GM19438 (cell line): ENCODE measurements at regions not wholly inside any gene's neighbourhood (a gene's known extent, or its start where the extent isn't known, plus 50 kb on each side); places are given as distances from the start of the nearest gene placed in this dataset.

Experiments
- ATAC-seq: cut with Tn5 transposase; IDR thresholded peaks from one replicate; pipeline ENCODE4 v1.9.1; 2021; ENCODE audit warnings: low read depth; ENCODE audit not compliant: unreplicated experiment

GRCh38 chr2:6635296-6635695 lies 230.4 kb downstream of the CMPK2 start:
- ATAC-seq = no peak

- ATAC-seq = no peak
Observed at GRCh38 chr2:6637330-6637729, 228.4 kb downstream of the CMPK2 start.

- no peak for ATAC-seq
Observed at GRCh38 chr2:6639929-6640620, 225.6 kb downstream of the CMPK2 start.

- no peak for ATAC-seq
Observed at GRCh38 chr2:6640621-6641015, 225.1 kb downstream of the CMPK2 start.

GRCh38 chr2:6641956-6642355 lies 223.8 kb downstream of the CMPK2 start:
- ATAC-seq = no peak

GRCh38 chr2:6644261-6644660 lies 221.4 kb downstream of the CMPK2 start:
- no peak for ATAC-seq

- ATAC-seq = no peak
Observed at GRCh38 chr2:6645004-6645403, 220.7 kb downstream of the CMPK2 start.

GRCh38 chr2:6645672-6646071 lies 220.0 kb downstream of the CMPK2 start:
- no peak for ATAC-seq

GRCh38 chr2:6647046-6647445 lies 218.7 kb downstream of the CMPK2 start:
- ATAC-seq = no peak

- no peak for ATAC-seq
Observed at GRCh38 chr2:6648596-6649247, 217.0 kb downstream of the CMPK2 start.

- ATAC-seq = no peak
Observed at GRCh38 chr2:6650311-6650710, 215.4 kb downstream of the CMPK2 start.

GRCh38 chr2:6652251-6652650 lies 213.5 kb downstream of the CMPK2 start:
- no peak for ATAC-seq

GRCh38 chr2:6653281-6653750 lies 212.4 kb downstream of the CMPK2 start:
- ATAC-seq = no peak

GRCh38 chr2:6654279-6654678 lies 211.4 kb downstream of the CMPK2 start:
- ATAC-seq = no peak

GRCh38 chr2:6656633-6657032 lies 209.1 kb downstream of the CMPK2 start:
- no peak for ATAC-seq

- no peak for ATAC-seq
Observed at GRCh38 chr2:6657136-6657535, 208.6 kb downstream of the CMPK2 start.

GRCh38 chr2:6657855-6658254 lies 207.9 kb downstream of the CMPK2 start:
- ATAC-seq = peak; percentile 99

GRCh38 chr2:6664332-6665061 lies 201.2 kb downstream of the CMPK2 start:
- ATAC-seq = no peak

- ATAC-seq = no peak
Observed at GRCh38 chr2:6665093-6666045, 200.3 kb downstream of the CMPK2 start.

- ATAC-seq = no peak
Observed at GRCh38 chr2:6667326-6667725, 198.4 kb downstream of the CMPK2 start.
